ENCODE measurements at regions not wholly inside any gene's neighbourhood (a gene's known extent, or its start where the extent isn't known, plus 50 kb on each side); places are given as distances from the start of the nearest gene placed in this dataset.

GRCh38 chr6:81023709-81024108 lies 728.8 kb downstream of the TENT5A start:
- TF ChIP-seq CTCF (IDR thresholded peaks at IDR 0.05) (no peak), POLR2A (IDR thresholded peaks at IDR 0.05) (no peak)

Data from testis (tissue), 2 donors.